Epithelial cell of proximal tubule (primary cell): ENCODE measurements at regions not wholly inside any gene's neighbourhood (a gene's known extent, or its start where the extent isn't known, plus 50 kb on each side); places are given as distances from the start of the nearest gene placed in this dataset.

Experiments
- DNase-seq: peaks from one replicate; pipeline ENCODE4 v3.0.0-alpha.2; 2011; ENCODE audit warnings: low read depth
- H3K4me3 ChIP-seq: 2 replicates; pipeline ENCODE4 v1.5.1; 2011; ENCODE audit warnings: low read depth, mild to moderate bottlenecking, low read length
- CTCF ChIP-seq: conservative IDR thresholded peaks from 2 replicates; pipeline ENCODE4 v1.5.1; 2012; ENCODE audit warnings: low read depth, mild to moderate bottlenecking, low read length

- no peak for TF ChIP-seq CTCF
- no peak overlapping the region for H3K4me3 ChIP-seq
- no peak for DNase-seq
These were observed 392.5 kb upstream of the RPS23 start for GRCh38 chr5:82670692-82671091.

GRCh38 chr5:82669720-82670119, 391.6 kb upstream of the RPS23 start:
- no peak for DNase-seq
- TF ChIP-seq CTCF = no peak
- no peak overlapping the region for H3K4me3 ChIP-seq

- H3K4me3 ChIP-seq = no peak overlapping the region
- no peak for TF ChIP-seq CTCF
- no peak for DNase-seq
These were observed 388.2 kb upstream of the RPS23 start for GRCh38 chr5:82666312-82666711.

GRCh38 chr5:82664732-82665131, 386.6 kb upstream of the RPS23 start:
- TF ChIP-seq CTCF = no peak

GRCh38 chr5:82663225-82663624, 385.1 kb upstream of the RPS23 start:
- no peak for DNase-seq
- TF ChIP-seq CTCF = no peak
- H3K4me3 ChIP-seq = no peak overlapping the region

More at GRCh38 chr5:82664732-82665131, 386.6 kb upstream of the RPS23 start:
- no peak for DNase-seq
- no peak overlapping the region for H3K4me3 ChIP-seq

DNA sequence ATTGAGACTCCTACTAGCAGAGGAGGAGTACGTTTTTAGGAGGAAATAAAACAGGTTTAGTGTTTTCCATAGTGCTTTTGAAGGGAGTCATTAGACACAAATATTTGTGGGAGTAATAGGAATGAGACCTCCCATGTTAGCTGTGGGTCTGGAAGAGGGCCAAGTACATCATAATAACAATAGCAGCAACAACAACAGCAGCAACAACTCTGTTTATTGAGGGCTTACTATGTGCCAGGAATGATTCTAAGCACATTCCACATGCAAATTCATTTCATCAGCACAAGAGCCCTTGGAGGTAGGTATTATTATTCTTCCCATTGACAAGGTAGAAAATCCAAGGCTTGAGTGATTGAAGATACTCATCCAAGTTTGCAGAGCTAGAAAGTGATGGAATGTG, 384.2 kb upstream of the RPS23 start:
- no peak for TF ChIP-seq CTCF
- H3K4me3 ChIP-seq = no peak overlapping the region
- no peak for DNase-seq

- DNase-seq = no peak
- no peak for TF ChIP-seq CTCF
- H3K4me3 ChIP-seq = no peak overlapping the region
These were observed 383.8 kb upstream of the RPS23 start for GRCh38 chr5:82661933-82662332.
